B cell (primary cell): ENCODE measurements at regions not wholly inside any gene's neighbourhood (a gene's known extent, or its start where the extent isn't known, plus 50 kb on each side); places are given as distances from the start of the nearest gene placed in this dataset.

Experiments used
- ATAC-seq: fragments of 200-7000 bp; cut with Tn5 transposase; one replicate; pipeline ENCODE4 v1.10.0; 2021; ENCODE audit warnings: low read depth, mild to moderate bottlenecking, moderate number of reproducible peaks, moderate library complexity
- CTCF ChIA-PET: fragments of 350-600 bp; sonication (Branson Sonifier 250); formaldehyde crosslinking; loops from one replicate; lab custom pipeline; 2021; ENCODE audit warnings: antibody characterized with exemption, inconsistent platforms; lab: Charles Lee
- POLR2A ChIA-PET: fragments of 350-600 bp; sonication (Branson Sonifier 250); formaldehyde crosslinking; loops from one replicate; lab custom pipeline; 2021; ENCODE audit warnings: antibody characterized with exemption; lab: Charles Lee
- DNase-seq: peaks from one replicate; pipeline ENCODE4 v3.0.0; 2013
- H2AFZ ChIP-seq: 2 replicates; pipeline ENCODE4 v1.6.1; 2012; ENCODE audit warnings: mild to moderate bottlenecking, low read depth, low read length; ENCODE audit not compliant: insufficient read depth, poor library complexity, severe bottlenecking
- H3K27ac ChIP-seq, 2 donors: 1 replicate in 1 of 2; 2 replicates in 1 of 2; pipeline ENCODE4 v1.5.1; 2012 to 2013; ENCODE audit warnings: low read length in 2 of 2, mild to moderate bottlenecking in 2 of 2, moderate library complexity in 1 of 2
- H3K27me3 ChIP-seq, 4 experiments: fragments of 200-600 bp in 1 of 4; sonication (generic) in 1 of 4; replicated peaks in 1 of 4; 1 replicate in 2 of 4; 2 replicates in 2 of 4; pipeline versions ENCODE4 v1.6.1 to v1.7.0; 2013 to 2016; ENCODE audit warnings: low read length in 3 of 4, mild to moderate bottlenecking in 2 of 4, mixed read lengths in 1 of 4, moderate library complexity in 1 of 4; ENCODE audit not compliant: insufficient read depth in 4 of 4, control insufficient read depth in 3 of 4; ENCODE audit errors: control extremely low read depth in 1 of 4
- H3K36me3 ChIP-seq, 2 experiments: replicated peaks in 1 of 2; 1 replicate in 1 of 2; 2 replicates in 1 of 2; pipeline versions ENCODE4 v1.6.1 to v1.7.1; 2013; ENCODE audit warnings: low read length in 1 of 2; ENCODE audit not compliant: insufficient read depth in 2 of 2, control insufficient read depth in 1 of 2; ENCODE audit errors: control extremely low read depth in 1 of 2, extremely low read depth in 1 of 2
- H3K4me1 ChIP-seq, 2 donors: fragments of 200-600 bp in 1 of 2; sonication (generic) in 1 of 2; 1 replicate in 1 of 2; 2 replicates in 1 of 2; pipeline versions ENCODE4 v1.5.1 to v1.6.1; 2013 to 2017; ENCODE audit warnings: low read length in 2 of 2; ENCODE audit not compliant: control insufficient read depth in 2 of 2, insufficient read depth in 2 of 2
- H3K4me2 ChIP-seq: replicated peaks from 2 replicates; pipeline ENCODE3; 2012; ENCODE audit warnings: mild to moderate bottlenecking, low read depth, low read length; ENCODE audit not compliant: poor library complexity, severe bottlenecking
- H3K4me3 ChIP-seq, 5 experiments: fragments of 200-600 bp in 1 of 5; sonication (generic) in 1 of 5; 1 replicate in 3 of 5; 2 replicates in 2 of 5; pipeline versions ENCODE4 v1.5.1 to v1.7.0; 2011 to 2016; ENCODE audit warnings: low read length in 4 of 5, mild to moderate bottlenecking in 4 of 5, low read depth in 2 of 5, control low read depth in 1 of 5, moderate library complexity in 1 of 5; ENCODE audit not compliant: insufficient read depth in 1 of 5; ENCODE audit errors: control extremely low read depth in 1 of 5, extremely low read depth in 1 of 5
- H3K79me2 ChIP-seq: fragments of 200-600 bp; sonication (generic); one replicate; pipeline ENCODE4 v1.6.0; 2016; ENCODE audit warnings: low read length; ENCODE audit not compliant: control insufficient read depth, insufficient read depth
- H3K9ac ChIP-seq: fragments of 200-600 bp; sonication (generic); 2 replicates; pipeline ENCODE4 v1.6.1; 2017; ENCODE audit warnings: mild to moderate bottlenecking, low read length, moderate library complexity
- H3K9me3 ChIP-seq, 3 donors: one replicate each; pipeline versions ENCODE4 v1.6.1 to v1.7.1; 2013; ENCODE audit warnings: low read length in 2 of 3; ENCODE audit not compliant: control insufficient read depth in 2 of 3, insufficient read depth in 1 of 3; ENCODE audit errors: control extremely low read depth in 1 of 3
- H4K20me1 ChIP-seq: 2 replicates; pipeline ENCODE4 v1.6.0; 2012; ENCODE audit warnings: mild to moderate bottlenecking, low read length; ENCODE audit not compliant: insufficient read depth, control insufficient read depth, poor library complexity, severe bottlenecking
- H3K27ac Mint-ChIP-seq: one replicate; pipeline ENCODE4 v1.8.0; 2021; ENCODE audit warnings: mixed read lengths
- H3K27me3 Mint-ChIP-seq: one replicate; pipeline ENCODE4 v1.8.0; 2021; ENCODE audit warnings: mixed read lengths
- H3K4me1 Mint-ChIP-seq: one replicate; pipeline ENCODE4 v1.8.0; 2021; ENCODE audit warnings: mixed read lengths
- H3K4me3 Mint-ChIP-seq: one replicate; pipeline ENCODE4 v1.8.0; 2021; ENCODE audit warnings: mixed read lengths
- H3K9me3 Mint-ChIP-seq: one replicate; pipeline ENCODE4 v1.8.0; 2022; ENCODE audit warnings: mixed read lengths; ENCODE audit not compliant: insufficient read depth
- CTCF ChIP-seq: fragments of 200-600 bp; IDR thresholded peaks from one replicate; pipeline ENCODE4 v1.8.0; 2022; ENCODE audit warnings: antibody characterized with exemption, mild to moderate bottlenecking
- EZH2 ChIP-seq: IDR thresholded peaks from 2 replicates; pipeline ENCODE4 v1.6.1; 2012; ENCODE audit warnings: borderline replicate concordance, low read depth, mild to moderate bottlenecking, moderate library complexity, low read length; ENCODE audit not compliant: insufficient read depth, poor library complexity, severe bottlenecking
- WGBS: methylation state at CpG from one replicate; pipeline ENCODE4 v1.1.5; 2013; ENCODE audit warnings: missing lambda C conversion rate; ENCODE audit not compliant: insufficient coverage; 5-methylcytosine and 5-hydroxymethylcytosine counted together
- intact Hi-C: fragments of 100-400 bp; cut with micrococcal nuclease; formaldehyde crosslinking; loops from one replicate; pipeline ENCODE4 v1.10.0; 2022

GRCh38 chr2:150293771-150294170, 193.7 kb downstream of the RND3 start:
- no peak overlapping the region for H3K27ac Mint-ChIP-seq
- H3K27me3 Mint-ChIP-seq = no peaks in the 10 kb centered on the region
- no peaks in the 10 kb centered on the region for H3K79me2 ChIP-seq
- H3K27me3 ChIP-seq = no peaks in the 10 kb centered on the region
- no peak for DNase-seq
- H3K4me3 Mint-ChIP-seq = no peak overlapping the region
- TF ChIP-seq EZH2 (no peak), CTCF (no peak)
- no peaks in the 10 kb centered on the region for H4K20me1 ChIP-seq
- H3K4me1 Mint-ChIP-seq = no peaks in the 10 kb centered on the region
- no peak overlapping the region for H3K27ac ChIP-seq
- no peaks in the 10 kb centered on the region for H3K9me3 ChIP-seq
- H3K9ac ChIP-seq = no peak overlapping the region
- H3K36me3 ChIP-seq = no peaks in the 10 kb centered on the region
- no peak overlapping the region for H2AFZ ChIP-seq
- intact Hi-C loops = no loop called here
- peaks cover 2% of the 10 kb centered on the region for H3K9me3 Mint-ChIP-seq
- H3K4me3 ChIP-seq = no peak overlapping the region
- ChIA-PET POLR2A (no interaction called here), CTCF (no interaction called here)
- no peaks in the 10 kb centered on the region for H3K4me1 ChIP-seq
- WGBS = 100% methylated on average over 2 of the region's 4 CpGs
- H3K4me2 ChIP-seq = no peak overlapping the region
- no peak for ATAC-seq

GRCh38 chr2:150292807-150293206, 194.7 kb downstream of the RND3 start:
- Histone ChIP-seq H3K9ac (no peak overlapping the region), H3K79me2 (no peaks in the 10 kb centered on the region), H3K27ac (no peak overlapping the region), H4K20me1 (no peaks in the 10 kb centered on the region), H3K27me3 (no peaks in the 10 kb centered on the region), H3K4me3 (no peak overlapping the region), H3K36me3 (no peaks in the 10 kb centered on the region), H3K9me3 (no peaks in the 10 kb centered on the region), H2AFZ (no peak overlapping the region), H3K4me2 (no peak overlapping the region), H3K4me1 (no peaks in the 10 kb centered on the region)
- intact Hi-C loops = no loop called here
- ATAC-seq (no peak), DNase-seq (no peak)
- Mint-ChIP-seq H3K9me3 (peaks cover 2% of the 10 kb centered on the region), H3K27ac (no peak overlapping the region), H3K27me3 (no peaks in the 10 kb centered on the region), H3K4me3 (no peak overlapping the region), H3K4me1 (no peaks in the 10 kb centered on the region)
- TF ChIP-seq EZH2 (no peak), CTCF (no peak)
- CTCF ChIA-PET = interaction anchor here (1.2 kb wide), 1 partner anchor 37 kb away, joined by 4 read pairs; no protein-coding TSS in a partner anchor
- WGBS = no CpG with 5 or more reads among the region's 1 CpG
- POLR2A ChIA-PET = no interaction called here
